ENCODE measurements at regions not wholly inside any gene's neighbourhood (a gene's known extent, or its start where the extent isn't known, plus 50 kb on each side); places are given as distances from the start of the nearest gene placed in this dataset.
A peak's percentile ranks its signal among the peaks of the same experiment; 100 is the strongest.
"Not testable (repeated sequence)": the region's sequence is repeated elsewhere in the genome, so short reads cannot be mapped to it uniquely, and the experiment has no call there.

GRCh38 chr7:67301667-67302066 is 305.0 kb downstream of the TYW1 start:
- DNase-seq (ENCODE audit: extremely low read depth, low read depth): no peak
- TF ChIP-seq CTCF (IDR thresholded peaks at IDR 0.05; ENCODE audit: low read depth, low read length): no peak

GRCh38 chr7:67302113-67303039 is 305.7 kb downstream of the TYW1 start:
- peak; percentile 96 for DNase-seq (ENCODE audit: extremely low read depth, low read depth)
- TF ChIP-seq CTCF (IDR thresholded peaks at IDR 0.05; ENCODE audit: low read depth, low read length): peak; percentile 15

GRCh38 chr7:67304846-67305245 is 308.2 kb downstream of the TYW1 start:
- not testable (repeated sequence) for DNase-seq (ENCODE audit: extremely low read depth, low read depth)

GRCh38 chr7:67306331-67306730 is 309.7 kb downstream of the TYW1 start:
- DNase-seq (ENCODE audit: extremely low read depth, low read depth): no peak
- no peak for TF ChIP-seq CTCF (IDR thresholded peaks at IDR 0.05; ENCODE audit: low read depth, low read length)

- no peak for TF ChIP-seq CTCF (IDR thresholded peaks at IDR 0.05; ENCODE audit: low read depth, low read length)
- no peak for DNase-seq (ENCODE audit: extremely low read depth, low read depth)
These were observed 313.3 kb downstream of the TYW1 start for GRCh38 chr7:67309764-67310549.

GRCh38 chr7:67311901-67312300 is 315.3 kb downstream of the TYW1 start:
- no peak for DNase-seq (ENCODE audit: extremely low read depth, low read depth)
- no peak for TF ChIP-seq CTCF (IDR thresholded peaks at IDR 0.05; ENCODE audit: low read depth, low read length)

GRCh38 chr7:67313213-67313612 is 316.6 kb downstream of the TYW1 start:
- TF ChIP-seq CTCF (IDR thresholded peaks at IDR 0.05; ENCODE audit: low read depth, low read length): no peak
- no peak for DNase-seq (ENCODE audit: extremely low read depth, low read depth)

- DNase-seq (ENCODE audit: extremely low read depth, low read depth): not testable (repeated sequence)
These were observed 320.3 kb downstream of the TYW1 start for GRCh38 chr7:67316902-67317301.

- not testable (repeated sequence) for DNase-seq (ENCODE audit: extremely low read depth, low read depth)
These were observed 331.6 kb downstream of the TYW1 start for GRCh38 chr7:67328257-67328656.

- DNase-seq (ENCODE audit: extremely low read depth, low read depth): not testable (repeated sequence)
These were observed 338.5 kb downstream of the TYW1 start for GRCh38 chr7:67335165-67335564.

GRCh38 chr7:67335663-67336062 is 339.0 kb downstream of the TYW1 start:
- not testable (repeated sequence) for DNase-seq (ENCODE audit: extremely low read depth, low read depth)

- not testable (repeated sequence) for DNase-seq (ENCODE audit: extremely low read depth, low read depth)
These were observed 341.9 kb downstream of the TYW1 start for GRCh38 chr7:67338545-67338944.

All from AG09319 (cell line).